ENCODE measurements at regions not wholly inside any gene's neighbourhood (a gene's known extent, or its start where the extent isn't known, plus 50 kb on each side); places are given as distances from the start of the nearest gene placed in this dataset.

DNA sequence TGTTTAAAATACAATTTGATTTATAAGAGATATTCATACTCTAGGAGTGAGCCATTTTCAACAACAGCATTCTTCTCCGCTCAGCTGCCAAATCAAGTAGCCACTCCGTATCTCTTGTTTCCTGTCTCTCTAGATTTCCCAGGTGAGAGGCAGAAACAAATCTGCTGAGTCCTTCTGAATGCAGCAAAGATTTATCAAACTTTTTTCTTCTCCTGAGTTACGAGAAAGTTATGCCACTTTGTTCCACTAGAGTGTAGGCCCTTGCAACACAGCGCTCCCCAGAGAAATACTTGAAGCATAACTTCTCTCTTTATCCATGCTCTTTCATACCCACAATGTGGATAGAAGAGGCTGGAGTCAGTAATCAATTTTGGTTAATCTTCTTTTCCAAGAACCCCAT lies 1960.8 kb downstream of the OLFM4 start:
- Histone ChIP-seq H3K27ac (no peak overlapping the region), H3K27me3 (ENCODE audit: insufficient read depth, low read depth, severe bottlenecking) (no peaks in the 10 kb centered on the region), H3K36me3 (no peaks in the 10 kb centered on the region), H3K9me3 (ENCODE audit: severe bottlenecking) (no peaks in the 10 kb centered on the region), H3K4me3 (ENCODE audit: low read depth, low read length) (no peak overlapping the region)
- no peak for DNase-seq
- TF ChIP-seq, protein P1, sequence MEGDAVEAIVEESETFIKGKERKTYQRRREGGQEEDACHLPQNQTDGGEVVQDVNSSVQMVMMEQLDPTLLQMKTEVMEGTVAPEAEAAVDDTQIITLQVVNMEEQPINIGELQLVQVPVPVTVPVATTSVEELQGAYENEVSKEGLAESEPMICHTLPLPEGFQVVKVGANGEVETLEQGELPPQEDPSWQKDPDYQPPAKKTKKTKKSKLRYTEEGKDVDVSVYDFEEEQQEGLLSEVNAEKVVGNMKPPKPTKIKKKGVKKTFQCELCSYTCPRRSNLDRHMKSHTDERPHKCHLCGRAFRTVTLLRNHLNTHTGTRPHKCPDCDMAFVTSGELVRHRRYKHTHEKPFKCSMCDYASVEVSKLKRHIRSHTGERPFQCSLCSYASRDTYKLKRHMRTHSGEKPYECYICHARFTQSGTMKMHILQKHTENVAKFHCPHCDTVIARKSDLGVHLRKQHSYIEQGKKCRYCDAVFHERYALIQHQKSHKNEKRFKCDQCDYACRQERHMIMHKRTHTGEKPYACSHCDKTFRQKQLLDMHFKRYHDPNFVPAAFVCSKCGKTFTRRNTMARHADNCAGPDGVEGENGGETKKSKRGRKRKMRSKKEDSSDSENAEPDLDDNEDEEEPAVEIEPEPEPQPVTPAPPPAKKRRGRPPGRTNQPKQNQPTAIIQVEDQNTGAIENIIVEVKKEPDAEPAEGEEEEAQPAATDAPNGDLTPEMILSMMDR (IDR thresholded peaks at IDR 0.05; ENCODE audit: low read depth, low read length), result no peak

DNA sequence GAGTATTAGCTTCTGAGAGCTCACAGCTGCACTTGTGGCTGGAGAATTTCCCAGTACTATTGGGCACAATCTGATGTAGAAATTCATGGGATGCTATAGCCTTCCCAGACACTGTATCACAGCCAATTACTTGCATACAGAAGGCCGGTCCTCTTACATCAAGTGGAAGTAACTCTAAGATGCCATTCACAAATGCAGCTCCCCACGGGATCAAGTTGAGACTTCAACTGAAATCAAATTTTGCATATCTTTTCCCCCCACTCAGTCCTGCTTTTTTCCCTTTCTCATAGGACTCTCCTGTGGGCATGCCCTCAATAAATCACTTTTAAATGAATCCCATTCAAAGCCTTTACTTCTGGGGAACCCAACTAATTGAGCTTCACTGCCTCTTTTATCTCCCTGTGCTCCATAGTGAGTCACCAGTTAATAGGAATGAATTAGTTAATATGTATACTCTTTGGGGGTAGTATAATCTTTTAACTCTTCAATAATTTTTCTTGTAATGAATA lies 1970.8 kb downstream of the OLFM4 start:
- Histone ChIP-seq H3K4me3 (ENCODE audit: low read depth, low read length) (no peak overlapping the region), H3K27me3 (ENCODE audit: insufficient read depth, low read depth, severe bottlenecking) (no peaks in the 10 kb centered on the region), H3K9me3 (ENCODE audit: severe bottlenecking) (no peaks in the 10 kb centered on the region), H3K27ac (no peak overlapping the region), H3K36me3 (no peaks in the 10 kb centered on the region)
- DNase-seq, result no peak
- TF ChIP-seq, protein P1 (IDR thresholded peaks at IDR 0.05; ENCODE audit: low read depth, low read length), result no peak

DNA sequence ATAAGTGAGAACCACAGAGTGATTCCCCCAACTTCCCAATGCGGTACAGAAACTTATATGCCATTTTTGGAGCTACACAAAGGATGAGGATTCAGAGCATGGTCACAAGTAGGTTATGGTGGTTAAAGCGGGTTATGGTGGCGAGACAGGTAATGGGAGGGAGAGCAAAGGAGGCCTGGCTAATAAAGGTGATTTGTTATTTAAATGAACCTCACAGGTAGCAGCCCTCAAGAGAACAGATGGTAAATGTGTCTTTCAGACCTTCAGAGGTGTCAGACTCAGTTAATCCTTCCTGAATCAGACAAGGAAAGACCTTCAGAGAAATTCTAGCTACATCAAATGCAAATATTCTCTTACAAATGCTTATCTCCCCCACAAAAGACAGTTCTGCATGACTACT lies 1971.4 kb downstream of the OLFM4 start:
- DNase-seq, result no peak
- TF ChIP-seq, protein P1 (IDR thresholded peaks at IDR 0.05; ENCODE audit: low read depth, low read length), result no peak
- Histone ChIP-seq H3K27me3 (ENCODE audit: insufficient read depth, low read depth, severe bottlenecking) (no peaks in the 10 kb centered on the region), H3K9me3 (ENCODE audit: severe bottlenecking) (no peaks in the 10 kb centered on the region), H3K27ac (no peak overlapping the region), H3K4me3 (ENCODE audit: low read depth, low read length) (no peak overlapping the region), H3K36me3 (no peaks in the 10 kb centered on the region)

DNA sequence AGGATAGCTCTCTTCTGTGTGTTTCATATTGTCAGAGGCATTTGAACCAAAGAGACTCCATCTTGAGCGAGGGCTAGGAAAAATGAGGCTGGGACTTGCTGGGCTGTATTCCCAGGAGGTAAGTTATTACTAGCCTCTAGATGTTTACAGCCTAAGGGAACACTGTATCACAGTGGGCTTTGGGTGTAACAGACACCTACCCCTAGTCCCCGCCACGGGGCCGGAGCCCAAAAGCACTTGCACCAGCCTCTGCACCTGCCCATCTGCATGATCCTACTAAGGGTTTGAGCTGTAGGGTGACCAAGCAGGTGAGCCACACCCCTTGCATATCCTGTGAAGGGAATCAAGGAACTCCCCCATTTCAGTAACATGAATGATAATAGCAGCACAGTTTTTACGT lies 1972.2 kb downstream of the OLFM4 start:
- Histone ChIP-seq H3K36me3 (no peaks in the 10 kb centered on the region), H3K27ac (no peak overlapping the region), H3K27me3 (ENCODE audit: insufficient read depth, low read depth, severe bottlenecking) (no peaks in the 10 kb centered on the region), H3K4me3 (ENCODE audit: low read depth, low read length) (no peak overlapping the region), H3K9me3 (ENCODE audit: severe bottlenecking) (no peaks in the 10 kb centered on the region)
- no peak for DNase-seq
- TF ChIP-seq, protein P1 (IDR thresholded peaks at IDR 0.05; ENCODE audit: low read depth, low read length), result no peak

DNA sequence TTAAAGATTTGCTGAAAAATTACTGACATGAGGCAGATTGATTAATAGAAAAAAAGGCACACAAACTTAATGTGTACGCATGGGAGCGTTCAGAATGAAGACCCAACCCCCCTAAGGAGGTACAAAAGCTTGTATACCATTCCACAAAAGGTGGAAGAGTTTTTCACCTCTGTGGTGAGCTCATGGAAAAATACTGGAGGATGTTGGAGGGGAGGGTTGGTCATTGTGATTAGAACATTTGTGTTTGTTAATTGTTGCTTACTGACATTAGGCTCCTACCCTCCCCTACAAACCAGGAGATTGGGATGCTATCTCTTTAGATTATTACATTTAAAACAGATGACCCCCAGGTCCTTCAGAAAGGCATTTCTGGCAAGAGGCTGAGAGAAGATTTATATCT lies 1973.3 kb downstream of the OLFM4 start:
- Histone ChIP-seq H3K27ac (no peak overlapping the region), H3K9me3 (ENCODE audit: severe bottlenecking) (no peaks in the 10 kb centered on the region), H3K36me3 (no peaks in the 10 kb centered on the region), H3K4me3 (ENCODE audit: low read depth, low read length) (no peak overlapping the region), H3K27me3 (ENCODE audit: insufficient read depth, low read depth, severe bottlenecking) (no peaks in the 10 kb centered on the region)
- TF ChIP-seq, protein P1 (IDR thresholded peaks at IDR 0.05; ENCODE audit: low read depth, low read length), result no peak
- no peak for DNase-seq

DNA sequence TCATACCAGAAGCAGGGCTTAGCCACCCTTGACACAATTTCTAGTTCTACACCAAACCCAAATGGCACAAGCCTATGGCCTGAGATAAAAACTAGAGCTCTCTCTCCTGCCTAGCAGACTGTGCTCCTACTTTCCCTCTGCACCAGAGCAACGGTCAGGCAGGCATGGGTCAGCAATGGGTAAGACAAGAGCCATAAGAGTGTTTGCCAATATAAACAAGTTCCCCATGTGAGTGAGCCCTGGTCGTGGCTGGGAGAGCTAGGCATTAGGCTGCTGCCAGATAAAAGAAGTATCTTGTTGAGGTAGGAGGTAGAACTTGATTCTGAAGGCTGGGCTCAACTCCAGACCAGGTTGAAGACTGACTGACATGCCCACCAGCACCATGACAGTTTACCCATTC lies 1979.1 kb downstream of the OLFM4 start:
- DNase-seq, result no peak
- Histone ChIP-seq H3K9me3 (ENCODE audit: severe bottlenecking) (no peaks in the 10 kb centered on the region), H3K27ac (no peak overlapping the region), H3K36me3 (no peaks in the 10 kb centered on the region), H3K4me3 (ENCODE audit: low read depth, low read length) (no peak overlapping the region), H3K27me3 (ENCODE audit: insufficient read depth, low read depth, severe bottlenecking) (no peaks in the 10 kb centered on the region)
- TF ChIP-seq, protein P1 (IDR thresholded peaks at IDR 0.05; ENCODE audit: low read depth, low read length), result no peak
